ENCODE measurements at regions not wholly inside any gene's neighbourhood (a gene's known extent, or its start where the extent isn't known, plus 50 kb on each side); places are given as distances from the start of the nearest gene placed in this dataset.

DNA sequence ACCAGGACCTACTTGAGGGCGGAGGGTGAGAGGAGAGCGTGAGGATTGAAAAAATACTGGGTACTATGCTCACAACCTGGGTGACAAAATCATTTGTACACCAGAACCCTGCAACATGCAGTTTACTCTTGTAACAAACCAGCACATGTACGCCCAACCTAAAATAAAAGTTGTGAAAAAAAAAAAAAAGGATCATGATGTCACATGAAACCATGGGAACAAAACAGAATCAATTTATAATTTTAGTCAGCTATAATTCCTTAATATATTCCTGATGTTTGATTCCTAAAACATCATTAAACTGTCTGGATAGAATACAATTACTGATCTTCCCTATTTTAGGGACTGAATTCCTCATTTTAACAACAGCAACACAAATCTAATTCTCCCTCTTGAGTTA is 160.6 kb upstream of the SPRY2 start:
- Histone ChIP-seq H3K27me3 (ENCODE audit: control insufficient read depth in 2 of 2, insufficient read depth in 2 of 2, low read length in 2 of 2) (no peaks in the 10 kb centered on the region), H2AFZ (ENCODE audit: low read depth, low read length) (no peak overlapping the region), H3K4me2 (ENCODE audit: insufficient read depth, low read length) (no peak overlapping the region), H3K4me1 (ENCODE audit: control insufficient read depth, extremely low read depth, insufficient read depth, low read length) (no peaks in the 10 kb centered on the region), H3K27ac (ENCODE audit: insufficient read depth, low read depth, low read length) (no peak overlapping the region), H4K20me1 (replicated peaks; ENCODE audit: control insufficient read depth, extremely low read depth, insufficient read depth, low read length) (no peaks in the 10 kb centered on the region), H3K9me1 (replicated peaks; ENCODE audit: control insufficient read depth, extremely low read depth, insufficient read depth, low read length) (no peaks in the 10 kb centered on the region), H3K79me2 (ENCODE audit: control insufficient read depth, insufficient read depth, low read length) (no peaks in the 10 kb centered on the region), H3K9me3 (replicated peaks; ENCODE audit: control insufficient read depth, insufficient read depth, low read length) (no peaks in the 10 kb centered on the region), H3K36me3 (ENCODE audit: control insufficient read depth in 2 of 2, extremely low read depth in 1 of 2, insufficient read depth in 2 of 2, low read length in 2 of 2) (no peaks in the 10 kb centered on the region), H3K9ac (replicated peaks; ENCODE audit: extremely low read depth, insufficient read depth, low read length) (no peak overlapping the region), H3K4me3 (replicated peaks in 1 of 3; ENCODE audit: insufficient read depth in 1 of 3, low read depth in 1 of 3, low read length in 3 of 3) (no peak overlapping the region)
- intact Hi-C loops (cut with micrococcal nuclease) (no loop called here), dilution Hi-C loops (cut with MboI; ENCODE audit: extremely low pct_ligation_motif_present, low sequenced_read_pairs) (no loop called here)
- DNase-seq (ENCODE audit: low read depth, low spot score) (no peak), FAIRE-seq (no peak)
- ChIA-PET CTCF (no interaction called here), POLR2A (no interaction called here)
- BruUV-seq (replicated peaks), result no TSS peak
- no peak for TF ChIP-seq MYC (IDR thresholded peaks at IDR 0.05; ENCODE audit: low read depth, low read length)
- TF ChIP-seq JUN (IDR thresholded peaks at IDR 0.05; ENCODE audit: borderline replicate concordance, insufficient read depth, insufficient read length, low read depth), result no peak
- TF ChIP-seq, protein P1, sequence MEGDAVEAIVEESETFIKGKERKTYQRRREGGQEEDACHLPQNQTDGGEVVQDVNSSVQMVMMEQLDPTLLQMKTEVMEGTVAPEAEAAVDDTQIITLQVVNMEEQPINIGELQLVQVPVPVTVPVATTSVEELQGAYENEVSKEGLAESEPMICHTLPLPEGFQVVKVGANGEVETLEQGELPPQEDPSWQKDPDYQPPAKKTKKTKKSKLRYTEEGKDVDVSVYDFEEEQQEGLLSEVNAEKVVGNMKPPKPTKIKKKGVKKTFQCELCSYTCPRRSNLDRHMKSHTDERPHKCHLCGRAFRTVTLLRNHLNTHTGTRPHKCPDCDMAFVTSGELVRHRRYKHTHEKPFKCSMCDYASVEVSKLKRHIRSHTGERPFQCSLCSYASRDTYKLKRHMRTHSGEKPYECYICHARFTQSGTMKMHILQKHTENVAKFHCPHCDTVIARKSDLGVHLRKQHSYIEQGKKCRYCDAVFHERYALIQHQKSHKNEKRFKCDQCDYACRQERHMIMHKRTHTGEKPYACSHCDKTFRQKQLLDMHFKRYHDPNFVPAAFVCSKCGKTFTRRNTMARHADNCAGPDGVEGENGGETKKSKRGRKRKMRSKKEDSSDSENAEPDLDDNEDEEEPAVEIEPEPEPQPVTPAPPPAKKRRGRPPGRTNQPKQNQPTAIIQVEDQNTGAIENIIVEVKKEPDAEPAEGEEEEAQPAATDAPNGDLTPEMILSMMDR (IDR thresholded peaks at IDR 0.05; ENCODE audit: extremely low read depth in 1 of 2, insufficient read depth in 1 of 2, low read depth in 1 of 2, low read length in 2 of 2), result no peak
- TF ChIP-seq POLR2A (IDR thresholded peaks at IDR 0.05; ENCODE audit: low read depth, low read length), result no peak
- no peak for TF ChIP-seq GATA2 (IDR thresholded peaks at IDR 0.05; ENCODE audit: insufficient read depth, insufficient read length, low read depth, low read length)
- TF ChIP-seq, protein P2, sequence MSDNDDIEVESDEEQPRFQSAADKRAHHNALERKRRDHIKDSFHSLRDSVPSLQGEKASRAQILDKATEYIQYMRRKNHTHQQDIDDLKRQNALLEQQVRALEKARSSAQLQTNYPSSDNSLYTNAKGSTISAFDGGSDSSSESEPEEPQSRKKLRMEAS (IDR thresholded peaks at IDR 0.05; ENCODE audit: insufficient read depth, insufficient read length), result no peak
- TF ChIP-seq FOS (IDR thresholded peaks at IDR 0.05; ENCODE audit: borderline replicate concordance, insufficient read depth, low read length), result no peak
- no peak for TF ChIP-seq EZH2 (IDR thresholded peaks at IDR 0.05; ENCODE audit: borderline replicate concordance, low read depth, low read length, severe bottlenecking)
- no peak for TF ChIP-seq POLR2AphosphoS5 (IDR thresholded peaks at IDR 0.05; ENCODE audit: insufficient read depth, low read depth, low read length)

Measured in endothelial cell of umbilical vein (primary cell).